ENCODE measurements at regions not wholly inside any gene's neighbourhood (a gene's known extent, or its start where the extent isn't known, plus 50 kb on each side); places are given as distances from the start of the nearest gene placed in this dataset.

GRCh38 chr1:230536641-230537155 lies 105.6 kb upstream of the COG2 start:
- no peak for TF ChIP-seq CTCF (IDR thresholded peaks at IDR 0.05)
- TF ChIP-seq POLR2A (IDR thresholded peaks at IDR 0.05), result no peak
